ENCODE measurements at regions not wholly inside any gene's neighbourhood (a gene's known extent, or its start where the extent isn't known, plus 50 kb on each side); places are given as distances from the start of the nearest gene placed in this dataset.

- WGBS (ENCODE audit: insufficient coverage) = no CpG with 5 or more reads among the region's 8 CpGs
- Histone ChIP-seq H3K27me3 (ENCODE audit: control insufficient read depth, insufficient read depth, low read length) (no peaks in the 10 kb centered on the region), H3K4me1 (ENCODE audit: control insufficient read depth, insufficient read depth, low read length) (no peaks in the 10 kb centered on the region), H3K4me3 (ENCODE audit: low read length) (no peak overlapping the region), H3K9me3 (replicated peaks; ENCODE audit: control insufficient read depth, low read depth, low read length) (no peaks in the 10 kb centered on the region), H3K27ac (ENCODE audit: low read length) (no peak overlapping the region), H3K36me3 (ENCODE audit: control insufficient read depth, insufficient read depth, low read length) (no peaks in the 10 kb centered on the region)
- no peak for DNase-seq
Measured at GRCh38 chr5:51095486-51095885, 287.8 kb upstream of the ISL1 start.

- H3K9me3 ChIP-seq (replicated peaks; ENCODE audit: control insufficient read depth, low read depth, low read length) = no peaks in the 10 kb centered on the region
- WGBS (ENCODE audit: insufficient coverage) = no CpG with 5 or more reads among the region's 3 CpGs
- DNase-seq = no peak
- no peak overlapping the region for H3K27ac ChIP-seq (ENCODE audit: low read length)
- H3K4me3 ChIP-seq (ENCODE audit: low read length) = no peak overlapping the region
- no peaks in the 10 kb centered on the region for H3K36me3 ChIP-seq (ENCODE audit: control insufficient read depth, insufficient read depth, low read length)
- H3K4me1 ChIP-seq (ENCODE audit: control insufficient read depth, insufficient read depth, low read length) = no peaks in the 10 kb centered on the region
- no peaks in the 10 kb centered on the region for H3K27me3 ChIP-seq (ENCODE audit: control insufficient read depth, insufficient read depth, low read length)
Measured at GRCh38 chr5:51096859-51097258, 286.4 kb upstream of the ISL1 start.

- Histone ChIP-seq H3K9me3 (replicated peaks; ENCODE audit: control insufficient read depth, low read depth, low read length) (no peaks in the 10 kb centered on the region), H3K36me3 (ENCODE audit: control insufficient read depth, insufficient read depth, low read length) (no peaks in the 10 kb centered on the region), H3K4me1 (ENCODE audit: control insufficient read depth, insufficient read depth, low read length) (no peaks in the 10 kb centered on the region), H3K4me3 (ENCODE audit: low read length) (no peak overlapping the region), H3K27me3 (ENCODE audit: control insufficient read depth, insufficient read depth, low read length) (no peaks in the 10 kb centered on the region), H3K27ac (ENCODE audit: low read length) (no peak overlapping the region)
- DNase-seq = no peak
- no CpG with 5 or more reads among the region's 6 CpGs for WGBS (ENCODE audit: insufficient coverage)
Measured at GRCh38 chr5:51099173-51099853, 283.9 kb upstream of the ISL1 start.

- no peak overlapping the region for H3K27ac ChIP-seq (ENCODE audit: low read length)
- no peaks in the 10 kb centered on the region for H3K27me3 ChIP-seq (ENCODE audit: control insufficient read depth, insufficient read depth, low read length)
- no peaks in the 10 kb centered on the region for H3K36me3 ChIP-seq (ENCODE audit: control insufficient read depth, insufficient read depth, low read length)
- H3K4me3 ChIP-seq (ENCODE audit: low read length) = no peak overlapping the region
- no CpG with 5 or more reads among the region's 2 CpGs for WGBS (ENCODE audit: insufficient coverage)
- H3K4me1 ChIP-seq (ENCODE audit: control insufficient read depth, insufficient read depth, low read length) = no peaks in the 10 kb centered on the region
- DNase-seq = no peak
- no peaks in the 10 kb centered on the region for H3K9me3 ChIP-seq (replicated peaks; ENCODE audit: control insufficient read depth, low read depth, low read length)
Measured at GRCh38 chr5:51104556-51104955, 278.7 kb upstream of the ISL1 start.

- DNase-seq = no peak
- Histone ChIP-seq H3K9me3 (replicated peaks; ENCODE audit: control insufficient read depth, low read depth, low read length) (no peaks in the 10 kb centered on the region), H3K27ac (ENCODE audit: low read length) (no peak overlapping the region), H3K36me3 (ENCODE audit: control insufficient read depth, insufficient read depth, low read length) (no peaks in the 10 kb centered on the region), H3K4me1 (ENCODE audit: control insufficient read depth, insufficient read depth, low read length) (no peaks in the 10 kb centered on the region), H3K4me3 (ENCODE audit: low read length) (no peak overlapping the region), H3K27me3 (ENCODE audit: control insufficient read depth, insufficient read depth, low read length) (no peaks in the 10 kb centered on the region)
- 68% methylated on average over 2 of the region's 3 CpGs for WGBS (ENCODE audit: insufficient coverage)
Measured at GRCh38 chr5:51109786-51110410, 273.4 kb upstream of the ISL1 start.

- Histone ChIP-seq H3K4me1 (ENCODE audit: control insufficient read depth, insufficient read depth, low read length) (no peaks in the 10 kb centered on the region), H3K27me3 (ENCODE audit: control insufficient read depth, insufficient read depth, low read length) (no peaks in the 10 kb centered on the region)
Measured at GRCh38 chr5:51131266-51131665, 252.0 kb upstream of the ISL1 start.

GRCh38 chr5:51138164-51138563 is 245.1 kb upstream of the ISL1 start:
- DNase-seq = no peak
- 60% methylated on average over 1 of the region's 2 CpGs for WGBS (ENCODE audit: insufficient coverage)
- Histone ChIP-seq H3K27me3 (ENCODE audit: control insufficient read depth, insufficient read depth, low read length) (no peaks in the 10 kb centered on the region), H3K9me3 (replicated peaks; ENCODE audit: control insufficient read depth, low read depth, low read length) (peaks cover 2% of the 10 kb centered on the region), H3K4me3 (ENCODE audit: low read length) (no peak overlapping the region), H3K4me1 (ENCODE audit: control insufficient read depth, insufficient read depth, low read length) (no peaks in the 10 kb centered on the region), H3K36me3 (ENCODE audit: control insufficient read depth, insufficient read depth, low read length) (no peaks in the 10 kb centered on the region), H3K27ac (ENCODE audit: low read length) (no peak overlapping the region)

More at GRCh38 chr5:51131266-51131665, 252.0 kb upstream of the ISL1 start:
- Histone ChIP-seq H3K9me3 (replicated peaks; ENCODE audit: control insufficient read depth, low read depth, low read length) (peaks cover 2% of the 10 kb centered on the region), H3K4me3 (ENCODE audit: low read length) (no peak overlapping the region), H3K36me3 (ENCODE audit: control insufficient read depth, insufficient read depth, low read length) (no peaks in the 10 kb centered on the region), H3K27ac (ENCODE audit: low read length) (no peak overlapping the region)
- no peak for DNase-seq

GRCh38 chr5:51148437-51148836 is 234.8 kb upstream of the ISL1 start:
- Histone ChIP-seq H3K9me3 (replicated peaks; ENCODE audit: control insufficient read depth, low read depth, low read length) (peaks cover 4% of the 10 kb centered on the region), H3K27me3 (ENCODE audit: control insufficient read depth, insufficient read depth, low read length) (no peaks in the 10 kb centered on the region), H3K4me3 (ENCODE audit: low read length) (no peak overlapping the region), H3K36me3 (ENCODE audit: control insufficient read depth, insufficient read depth, low read length) (no peaks in the 10 kb centered on the region), H3K27ac (ENCODE audit: low read length) (no peak overlapping the region), H3K4me1 (ENCODE audit: control insufficient read depth, insufficient read depth, low read length) (no peaks in the 10 kb centered on the region)
- DNase-seq = no peak
- no CpG with 5 or more reads among the region's 2 CpGs for WGBS (ENCODE audit: insufficient coverage)

GRCh38 chr5:51156222-51156621 is 227.0 kb upstream of the ISL1 start:
- no peaks in the 10 kb centered on the region for H3K36me3 ChIP-seq (ENCODE audit: control insufficient read depth, insufficient read depth, low read length)
- H3K9me3 ChIP-seq (replicated peaks; ENCODE audit: control insufficient read depth, low read depth, low read length) = peaks cover 3% of the 10 kb centered on the region
- no peaks in the 10 kb centered on the region for H3K27me3 ChIP-seq (ENCODE audit: control insufficient read depth, insufficient read depth, low read length)
- no peak overlapping the region for H3K27ac ChIP-seq (ENCODE audit: low read length)
- DNase-seq = no peak
- no peak overlapping the region for H3K4me3 ChIP-seq (ENCODE audit: low read length)
- H3K4me1 ChIP-seq (ENCODE audit: control insufficient read depth, insufficient read depth, low read length) = no peaks in the 10 kb centered on the region

GRCh38 chr5:51156838-51157237 is 226.4 kb upstream of the ISL1 start:
- DNase-seq = no peak
- WGBS (ENCODE audit: insufficient coverage) = 42% methylated on average over 7 of the region's 8 CpGs
- H3K27me3 ChIP-seq (ENCODE audit: control insufficient read depth, insufficient read depth, low read length) = no peaks in the 10 kb centered on the region

GRCh38 chr5:51159164-51159563 is 224.1 kb upstream of the ISL1 start:
- DNase-seq = no peak
- Histone ChIP-seq H3K27me3 (ENCODE audit: control insufficient read depth, insufficient read depth, low read length) (no peaks in the 10 kb centered on the region), H3K27ac (ENCODE audit: low read length) (no peak overlapping the region), H3K9me3 (replicated peaks; ENCODE audit: control insufficient read depth, low read depth, low read length) (peaks cover 9% of the 10 kb centered on the region), H3K4me1 (ENCODE audit: control insufficient read depth, insufficient read depth, low read length) (no peaks in the 10 kb centered on the region), H3K4me3 (ENCODE audit: low read length) (no peak overlapping the region), H3K36me3 (ENCODE audit: control insufficient read depth, insufficient read depth, low read length) (no peaks in the 10 kb centered on the region)
- 89% methylated on average over 5 of the region's 5 CpGs for WGBS (ENCODE audit: insufficient coverage)

More at GRCh38 chr5:51156838-51157237, 226.4 kb upstream of the ISL1 start:
- no peaks in the 10 kb centered on the region for H3K4me1 ChIP-seq (ENCODE audit: control insufficient read depth, insufficient read depth, low read length)
- no peaks in the 10 kb centered on the region for H3K36me3 ChIP-seq (ENCODE audit: control insufficient read depth, insufficient read depth, low read length)
- H3K9me3 ChIP-seq (replicated peaks; ENCODE audit: control insufficient read depth, low read depth, low read length) = peaks cover 5% of the 10 kb centered on the region
- H3K27ac ChIP-seq (ENCODE audit: low read length) = no peak overlapping the region
- no peak overlapping the region for H3K4me3 ChIP-seq (ENCODE audit: low read length)

Data from muscle of leg (tissue), 3 donors.